Panc1 (cell line): ENCODE measurements at regions not wholly inside any gene's neighbourhood (a gene's known extent, or its start where the extent isn't known, plus 50 kb on each side); places are given as distances from the start of the nearest gene placed in this dataset.

Source experiments
- ATAC-seq: fragments of 200-7000 bp; cut with Tn5 transposase; 2 replicates; pipeline ENCODE4 v1.9.1; 2020; ENCODE audit warnings: mild to moderate bottlenecking, moderate library complexity
- BruUV-seq: library from RNA; stranded (reverse); fragments of 400-500 nt; replicated peaks from 2 replicates; lab custom pipeline; 2021; lab: Mats Ljungman, UMichigan
- CTCF ChIA-PET: fragments of 300-600 bp; sonication (Branson Sonifier 250); formaldehyde crosslinking; loops from one replicate; lab custom pipeline; 2022; ENCODE audit warnings: antibody characterized with exemption; lab: Charles Lee
- POLR2A ChIA-PET: fragments of 300-600 bp; sonication (Branson Sonifier 250); formaldehyde crosslinking; loops from one replicate; lab custom pipeline; 2022; ENCODE audit warnings: antibody characterized with exemption; lab: Charles Lee
- DNase-seq: peaks from one replicate; pipeline ENCODE4 v3.0.0-alpha.2; 2010; ENCODE audit warnings: low read depth, low spot score
- H3K27ac ChIP-seq: 2 replicates; pipeline ENCODE4 v1.5.1; 2011; ENCODE audit warnings: mild to moderate bottlenecking, low read length, inconsistent platforms
- H3K27me3 ChIP-seq: fragments of 200-500 bp; sonication (Bioruptor generic); 2 replicates; pipeline ENCODE4 v1.6.0; 2014; ENCODE audit warnings: low read length, inconsistent platforms; ENCODE audit not compliant: control insufficient read depth, insufficient read depth
- H3K36me3 ChIP-seq: fragments of 200-500 bp; sonication (Bioruptor generic); 2 replicates; pipeline ENCODE4 v1.5.1; 2014; ENCODE audit warnings: inconsistent platforms, mild to moderate bottlenecking, low read length, moderate library complexity; ENCODE audit not compliant: control insufficient read depth, insufficient read depth
- H3K4me1 ChIP-seq: 2 replicates; pipeline ENCODE4 v1.5.1; 2011; ENCODE audit warnings: inconsistent platforms, mild to moderate bottlenecking, low read length, moderate library complexity; ENCODE audit not compliant: control insufficient read depth, insufficient read depth
- H3K4me3 ChIP-seq, 2 experiments: 2 replicates each; pipeline ENCODE4 v1.5.1; 2011 to 2012; ENCODE audit warnings: low read depth in 2 of 2, low read length in 2 of 2, mild to moderate bottlenecking in 2 of 2, inconsistent platforms in 1 of 2, moderate library complexity in 1 of 2
- H3K9me3 ChIP-seq: fragments of 200-500 bp; sonication (Bioruptor generic); 2 replicates; pipeline ENCODE4 v1.5.1; 2014; ENCODE audit warnings: low read depth, mild to moderate bottlenecking, inconsistent platforms, low read length, moderate library complexity; ENCODE audit not compliant: control insufficient read depth, insufficient read depth
- POLR2AphosphoS5 ChIP-seq: IDR thresholded peaks from 2 replicates; pipeline ENCODE4 v1.6.1; 2012; ENCODE audit warnings: mild to moderate bottlenecking, low read depth, low read length, moderate library complexity
- SIN3A ChIP-seq: IDR thresholded peaks from 2 replicates; pipeline ENCODE4 v1.6.1; 2012; ENCODE audit warnings: low read depth, mild to moderate bottlenecking, low read length, moderate library complexity, borderline replicate concordance; ENCODE audit not compliant: insufficient read depth
- TCF7L2 ChIP-seq: IDR thresholded peaks from 2 replicates; pipeline ENCODE4 v1.6.1; 2011; ENCODE audit warnings: mild to moderate bottlenecking, low read depth, low read length, inconsistent platforms
- in situ Hi-C: cut with HindIII; loops from 2 replicates; pipeline ENCODE4 v1.10.0; 2016; ENCODE audit warnings: low sequenced_read_pairs, low pct_unique_long_range_greater_than_20kb
- intact Hi-C: fragments of 100-400 bp; cut with micrococcal nuclease; formaldehyde crosslinking; loops from one replicate; pipeline ENCODE4 v1.10.0; 2022; ENCODE audit not compliant: unreplicated experiment
- TF ChIP-seq, protein P1 (sequence below), 2 experiments: IDR thresholded peaks; 2 replicates each; pipeline ENCODE4 v1.6.1; 2011 to 2012; ENCODE audit warnings: low read depth in 2 of 2, control low read depth in 1 of 2, low read length in 1 of 2, mild to moderate bottlenecking in 1 of 2, moderate library complexity in 1 of 2; ENCODE audit not compliant: insufficient read depth in 1 of 2
- TF ChIP-seq, protein P2 (sequence below): fragments of 450-650 bp; IDR thresholded peaks from 2 replicates; pipeline ENCODE4 v1.5.1; 2017; ENCODE audit warnings: mild to moderate bottlenecking

DNA sequence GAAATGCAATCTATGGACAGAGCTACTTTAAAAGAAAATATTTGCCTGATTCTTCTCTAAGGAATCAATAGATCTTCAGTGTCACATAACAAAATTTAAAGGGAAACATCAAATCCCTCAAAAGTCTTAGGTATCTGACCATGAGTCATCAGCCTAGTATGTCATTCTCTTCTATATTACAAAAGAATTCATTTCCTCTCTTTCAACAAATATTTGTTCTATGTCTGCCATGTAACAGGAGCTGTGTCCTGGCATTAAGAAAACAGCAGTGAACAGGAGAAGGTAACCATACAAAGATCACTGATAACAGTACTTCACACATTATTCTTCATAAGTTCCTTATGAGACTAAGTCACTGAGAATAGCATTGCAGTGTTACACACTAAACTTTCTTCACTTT is 243.6 kb upstream of the DKK2 start:
- in situ Hi-C loops: no loop called here
- ChIA-PET POLR2A (no interaction called here), CTCF (no interaction called here)
- DNase-seq (no peak), ATAC-seq (no peak)
- no peak overlapping the region for H3K4me3 ChIP-seq
- no peaks in the 10 kb centered on the region for H3K27me3 ChIP-seq
- no peaks in the 10 kb centered on the region for H3K9me3 ChIP-seq
- no peaks in the 10 kb centered on the region for H3K36me3 ChIP-seq
- no peak overlapping the region for H3K27ac ChIP-seq
- BruUV-seq: no TSS peak
- intact Hi-C loops: no loop called here
- TF ChIP-seq SIN3A (no peak), POLR2AphosphoS5 (no peak), TCF7L2 (no peak)
- TF ChIP-seq, protein P1, sequence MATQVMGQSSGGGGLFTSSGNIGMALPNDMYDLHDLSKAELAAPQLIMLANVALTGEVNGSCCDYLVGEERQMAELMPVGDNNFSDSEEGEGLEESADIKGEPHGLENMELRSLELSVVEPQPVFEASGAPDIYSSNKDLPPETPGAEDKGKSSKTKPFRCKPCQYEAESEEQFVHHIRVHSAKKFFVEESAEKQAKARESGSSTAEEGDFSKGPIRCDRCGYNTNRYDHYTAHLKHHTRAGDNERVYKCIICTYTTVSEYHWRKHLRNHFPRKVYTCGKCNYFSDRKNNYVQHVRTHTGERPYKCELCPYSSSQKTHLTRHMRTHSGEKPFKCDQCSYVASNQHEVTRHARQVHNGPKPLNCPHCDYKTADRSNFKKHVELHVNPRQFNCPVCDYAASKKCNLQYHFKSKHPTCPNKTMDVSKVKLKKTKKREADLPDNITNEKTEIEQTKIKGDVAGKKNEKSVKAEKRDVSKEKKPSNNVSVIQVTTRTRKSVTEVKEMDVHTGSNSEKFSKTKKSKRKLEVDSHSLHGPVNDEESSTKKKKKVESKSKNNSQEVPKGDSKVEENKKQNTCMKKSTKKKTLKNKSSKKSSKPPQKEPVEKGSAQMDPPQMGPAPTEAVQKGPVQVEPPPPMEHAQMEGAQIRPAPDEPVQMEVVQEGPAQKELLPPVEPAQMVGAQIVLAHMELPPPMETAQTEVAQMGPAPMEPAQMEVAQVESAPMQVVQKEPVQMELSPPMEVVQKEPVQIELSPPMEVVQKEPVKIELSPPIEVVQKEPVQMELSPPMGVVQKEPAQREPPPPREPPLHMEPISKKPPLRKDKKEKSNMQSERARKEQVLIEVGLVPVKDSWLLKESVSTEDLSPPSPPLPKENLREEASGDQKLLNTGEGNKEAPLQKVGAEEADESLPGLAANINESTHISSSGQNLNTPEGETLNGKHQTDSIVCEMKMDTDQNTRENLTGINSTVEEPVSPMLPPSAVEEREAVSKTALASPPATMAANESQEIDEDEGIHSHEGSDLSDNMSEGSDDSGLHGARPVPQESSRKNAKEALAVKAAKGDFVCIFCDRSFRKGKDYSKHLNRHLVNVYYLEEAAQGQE (IDR thresholded peaks at IDR 0.05; ENCODE audit: insufficient read depth in 1 of 2, low read depth in 2 of 2, low read length in 1 of 2): no peak
- TF ChIP-seq, protein P2, sequence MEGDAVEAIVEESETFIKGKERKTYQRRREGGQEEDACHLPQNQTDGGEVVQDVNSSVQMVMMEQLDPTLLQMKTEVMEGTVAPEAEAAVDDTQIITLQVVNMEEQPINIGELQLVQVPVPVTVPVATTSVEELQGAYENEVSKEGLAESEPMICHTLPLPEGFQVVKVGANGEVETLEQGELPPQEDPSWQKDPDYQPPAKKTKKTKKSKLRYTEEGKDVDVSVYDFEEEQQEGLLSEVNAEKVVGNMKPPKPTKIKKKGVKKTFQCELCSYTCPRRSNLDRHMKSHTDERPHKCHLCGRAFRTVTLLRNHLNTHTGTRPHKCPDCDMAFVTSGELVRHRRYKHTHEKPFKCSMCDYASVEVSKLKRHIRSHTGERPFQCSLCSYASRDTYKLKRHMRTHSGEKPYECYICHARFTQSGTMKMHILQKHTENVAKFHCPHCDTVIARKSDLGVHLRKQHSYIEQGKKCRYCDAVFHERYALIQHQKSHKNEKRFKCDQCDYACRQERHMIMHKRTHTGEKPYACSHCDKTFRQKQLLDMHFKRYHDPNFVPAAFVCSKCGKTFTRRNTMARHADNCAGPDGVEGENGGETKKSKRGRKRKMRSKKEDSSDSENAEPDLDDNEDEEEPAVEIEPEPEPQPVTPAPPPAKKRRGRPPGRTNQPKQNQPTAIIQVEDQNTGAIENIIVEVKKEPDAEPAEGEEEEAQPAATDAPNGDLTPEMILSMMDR: no peak
- no peaks in the 10 kb centered on the region for H3K4me1 ChIP-seq

DNA sequence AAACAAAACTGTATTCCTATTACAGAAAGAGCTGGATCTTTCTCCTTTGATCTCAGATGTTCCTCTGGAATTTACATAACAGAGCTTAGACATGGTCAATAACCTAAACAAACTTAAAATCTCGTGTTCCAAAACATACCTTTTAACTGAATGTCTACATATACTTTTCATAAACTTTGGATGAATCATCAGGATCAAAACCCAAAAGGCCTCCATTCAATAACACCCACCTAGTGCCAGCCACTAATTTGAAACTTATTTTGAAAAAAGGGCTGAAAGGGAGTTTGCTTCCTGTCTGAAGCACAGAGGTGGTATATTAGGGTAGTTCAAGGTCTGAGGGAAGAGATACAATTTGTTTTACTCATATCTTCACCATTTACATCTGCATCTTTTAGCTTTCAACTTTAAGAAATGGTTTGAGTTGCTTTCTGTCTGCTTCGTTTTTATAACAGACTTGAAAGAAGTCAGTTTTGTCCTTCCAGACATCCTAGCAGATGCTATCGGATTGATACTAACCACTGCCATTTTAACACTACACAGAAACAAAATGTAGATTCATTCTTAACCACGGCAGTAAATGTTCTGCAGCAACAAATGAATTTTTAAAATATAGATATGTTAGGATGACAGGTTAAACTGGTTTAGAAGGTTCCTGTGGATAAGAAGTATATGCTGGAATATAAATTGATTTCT is 242.8 kb upstream of the DKK2 start:
- Histone ChIP-seq H3K27me3 (no peaks in the 10 kb centered on the region), H3K4me1 (no peaks in the 10 kb centered on the region), H3K4me3 (no peak overlapping the region), H3K27ac (no peak overlapping the region), H3K9me3 (no peaks in the 10 kb centered on the region), H3K36me3 (no peaks in the 10 kb centered on the region)
- CTCF ChIA-PET: no interaction called here
- no TSS peak for BruUV-seq
- TF ChIP-seq, protein P1 (IDR thresholded peaks at IDR 0.05; ENCODE audit: insufficient read depth in 1 of 2, low read depth in 2 of 2, low read length in 1 of 2): no peak
- TF ChIP-seq, protein P2: no peak
- TF ChIP-seq POLR2AphosphoS5 (no peak), TCF7L2 (no peak), SIN3A (no peak)
- no peak for ATAC-seq
- POLR2A ChIA-PET: no interaction called here
- in situ Hi-C loops (no loop called here), intact Hi-C loops (no loop called here)
- DNase-seq: no peak
